Colonic mucosa (tissue), 4 donors: ENCODE measurements at regions not wholly inside any gene's neighbourhood (a gene's known extent, or its start where the extent isn't known, plus 50 kb on each side); places are given as distances from the start of the nearest gene placed in this dataset.

Experiments
- DNase-seq: peaks from one replicate; pipeline ENCODE4 v3.0.0-alpha.2; 2020
- H3K27ac ChIP-seq: fragments of 200-600 bp; one replicate; pipeline ENCODE4 v1.8.0; 2021
- H3K27me3 ChIP-seq: fragments of 200-600 bp; one replicate; pipeline ENCODE4 v1.8.0; 2021
- H3K36me3 ChIP-seq: fragments of 200-600 bp; one replicate; pipeline ENCODE4 v1.8.0; 2021
- H3K4me1 ChIP-seq: fragments of 200-600 bp; one replicate; pipeline ENCODE4 v1.8.0; 2021; ENCODE audit warnings: mild to moderate bottlenecking
- H3K4me3 ChIP-seq: fragments of 200-600 bp; one replicate; pipeline ENCODE4 v1.8.0; 2021
- H3K9ac ChIP-seq, 2 donors: one replicate each; pipeline ENCODE4 v1.7.0; 2013; ENCODE audit warnings: control low read depth in 2 of 2, low read depth in 2 of 2, low read length in 2 of 2
- H3K9me3 ChIP-seq: fragments of 200-600 bp; one replicate; pipeline ENCODE4 v1.8.0; 2021
- intact Hi-C: fragments of 100-400 bp; cut with DNase I; formaldehyde crosslinking; loops from one replicate; pipeline ENCODE4 v1.14.1; 2022
- TF ChIP-seq, protein P1 (sequence below): fragments of 200-600 bp; IDR thresholded peaks from one replicate; pipeline ENCODE4 v1.8.0; 2022; ENCODE audit warnings: antibody characterized with exemption, mild to moderate bottlenecking
- donor health status: healthy.
- donor health status: DM: no; HTN: no; CAD: no.
- donor health status: DM: no; HTN: no; CAD: no.

DNA sequence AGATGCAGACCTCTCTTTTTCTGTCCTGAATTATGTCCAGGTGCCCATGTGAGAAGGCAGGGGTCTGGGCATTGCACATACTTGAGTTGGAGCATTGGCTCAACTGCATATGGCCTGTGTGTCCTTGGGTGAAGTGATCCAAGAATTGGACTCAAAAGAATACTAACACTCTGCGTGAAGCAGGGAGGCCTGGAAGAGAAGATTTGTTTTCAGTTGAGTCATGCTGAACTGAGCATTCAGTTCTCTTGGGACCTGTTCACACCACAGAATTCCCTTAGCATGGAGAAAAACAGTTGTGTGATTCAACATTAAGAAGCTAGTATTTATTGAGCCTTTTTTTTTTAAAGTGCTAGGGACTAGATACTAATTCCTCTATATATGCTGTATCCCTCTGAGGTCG, 164.7 kb upstream of the TBX3 start:
- H3K36me3 ChIP-seq = no peaks in the 10 kb centered on the region
- no peaks in the 10 kb centered on the region for H3K4me1 ChIP-seq
- intact Hi-C loops = no loop called here
- H3K27me3 ChIP-seq = no peaks in the 10 kb centered on the region
- H3K9me3 ChIP-seq = no peaks in the 10 kb centered on the region
- no peak overlapping the region for H3K27ac ChIP-seq
- TF ChIP-seq, protein P1, sequence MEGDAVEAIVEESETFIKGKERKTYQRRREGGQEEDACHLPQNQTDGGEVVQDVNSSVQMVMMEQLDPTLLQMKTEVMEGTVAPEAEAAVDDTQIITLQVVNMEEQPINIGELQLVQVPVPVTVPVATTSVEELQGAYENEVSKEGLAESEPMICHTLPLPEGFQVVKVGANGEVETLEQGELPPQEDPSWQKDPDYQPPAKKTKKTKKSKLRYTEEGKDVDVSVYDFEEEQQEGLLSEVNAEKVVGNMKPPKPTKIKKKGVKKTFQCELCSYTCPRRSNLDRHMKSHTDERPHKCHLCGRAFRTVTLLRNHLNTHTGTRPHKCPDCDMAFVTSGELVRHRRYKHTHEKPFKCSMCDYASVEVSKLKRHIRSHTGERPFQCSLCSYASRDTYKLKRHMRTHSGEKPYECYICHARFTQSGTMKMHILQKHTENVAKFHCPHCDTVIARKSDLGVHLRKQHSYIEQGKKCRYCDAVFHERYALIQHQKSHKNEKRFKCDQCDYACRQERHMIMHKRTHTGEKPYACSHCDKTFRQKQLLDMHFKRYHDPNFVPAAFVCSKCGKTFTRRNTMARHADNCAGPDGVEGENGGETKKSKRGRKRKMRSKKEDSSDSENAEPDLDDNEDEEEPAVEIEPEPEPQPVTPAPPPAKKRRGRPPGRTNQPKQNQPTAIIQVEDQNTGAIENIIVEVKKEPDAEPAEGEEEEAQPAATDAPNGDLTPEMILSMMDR = no peak
- no peak overlapping the region for H3K4me3 ChIP-seq
- DNase-seq = no peak
- no peak overlapping the region for H3K9ac ChIP-seq

DNA sequence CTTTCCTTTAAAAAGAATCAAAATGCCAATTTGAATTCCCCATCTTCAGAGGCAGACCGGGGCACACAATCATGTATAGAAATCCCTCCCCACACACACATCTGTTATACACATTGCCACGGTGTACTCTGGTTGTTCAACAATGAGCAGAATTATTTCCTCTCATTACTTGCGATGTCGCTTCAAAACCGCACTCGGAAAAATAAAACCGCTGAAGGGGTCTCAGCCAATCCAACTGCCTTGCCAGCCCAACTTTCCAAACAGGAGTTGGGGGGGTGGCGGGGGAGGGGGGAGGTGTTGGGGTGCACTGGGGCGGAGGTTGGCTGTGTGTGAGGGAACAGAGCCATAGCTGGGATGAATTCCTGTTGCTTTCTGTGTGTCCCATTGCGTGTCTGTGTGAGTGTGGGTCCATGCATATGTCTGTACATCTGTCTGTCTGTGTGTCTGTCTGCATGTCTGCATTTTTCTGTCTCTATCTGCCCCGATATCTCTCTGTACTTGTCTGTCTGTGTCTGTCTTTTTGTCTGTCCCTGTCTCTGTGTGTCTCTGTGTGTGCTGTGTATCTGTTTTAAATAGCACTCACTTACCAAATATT, 163.6 kb upstream of the TBX3 start:
- no peak overlapping the region for H3K4me3 ChIP-seq
- no peaks in the 10 kb centered on the region for H3K4me1 ChIP-seq
- TF ChIP-seq, protein P1 = no peak
- H3K9ac ChIP-seq = no peak overlapping the region
- no peaks in the 10 kb centered on the region for H3K27me3 ChIP-seq
- DNase-seq = no peak
- H3K27ac ChIP-seq = no peak overlapping the region
- H3K36me3 ChIP-seq = no peaks in the 10 kb centered on the region
- no peaks in the 10 kb centered on the region for H3K9me3 ChIP-seq
- intact Hi-C loops = no loop called here

DNA sequence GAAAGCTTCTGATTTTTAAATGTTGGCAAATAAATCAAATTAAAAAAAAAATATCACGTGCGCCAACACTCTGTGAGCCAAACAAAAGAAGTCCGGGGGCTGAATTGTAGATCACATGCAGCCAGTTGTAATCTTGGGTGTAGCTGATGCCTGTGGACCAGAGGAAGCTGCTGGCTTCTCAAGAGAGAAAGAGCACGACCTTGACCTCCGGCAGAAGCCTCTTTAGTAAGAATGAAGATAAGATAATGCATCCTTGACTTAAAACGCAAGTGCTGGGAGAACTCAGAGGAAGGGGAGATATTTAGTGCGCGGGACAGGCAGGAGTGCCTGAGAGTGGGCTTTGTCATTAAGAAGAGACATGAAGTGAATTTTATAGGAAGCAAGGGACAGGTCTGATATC, 162.8 kb upstream of the TBX3 start:
- Histone ChIP-seq H3K36me3 (no peaks in the 10 kb centered on the region), H3K4me3 (no peak overlapping the region), H3K9me3 (no peaks in the 10 kb centered on the region), H3K27ac (no peak overlapping the region), H3K27me3 (no peaks in the 10 kb centered on the region), H3K4me1 (no peaks in the 10 kb centered on the region), H3K9ac (no peak overlapping the region)
- intact Hi-C loops = no loop called here
- TF ChIP-seq, protein P1 = no peak
- no peak for DNase-seq

DNA sequence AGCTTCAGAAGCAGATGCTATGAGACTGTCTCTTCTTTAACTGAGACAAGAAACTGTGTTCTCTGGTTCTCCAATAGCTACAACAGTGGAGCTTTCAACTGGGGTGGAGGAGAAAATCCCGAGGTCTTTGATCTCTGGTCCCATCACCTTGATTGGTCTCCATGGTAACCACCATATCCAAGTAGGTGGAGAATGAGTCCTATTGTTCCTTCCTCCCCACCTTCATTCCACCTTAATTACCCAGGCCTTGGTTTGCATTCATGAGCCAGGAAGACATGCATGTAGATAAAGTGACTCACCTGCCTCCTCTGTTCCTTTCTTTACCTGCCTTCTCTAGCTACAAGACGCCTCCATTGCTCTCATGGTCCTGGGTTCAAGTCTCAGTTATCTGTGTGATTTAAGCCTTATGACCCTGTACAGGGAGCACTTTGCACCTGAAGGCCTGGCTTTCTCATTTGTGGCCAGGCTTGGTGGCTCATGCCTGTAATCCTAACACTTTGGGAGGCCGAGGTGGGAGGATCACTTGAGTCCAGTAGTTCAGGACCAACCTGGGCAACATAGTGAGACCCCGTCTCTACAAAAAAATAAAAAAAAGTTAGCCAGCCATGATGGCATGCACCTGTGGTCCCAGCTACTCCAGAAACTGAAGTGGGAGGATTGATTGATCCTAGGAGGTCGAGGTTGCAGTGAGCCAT, 157.7 kb upstream of the TBX3 start:
- no peak for DNase-seq
- Histone ChIP-seq H3K4me3 (no peak overlapping the region), H3K36me3 (no peaks in the 10 kb centered on the region), H3K9me3 (no peaks in the 10 kb centered on the region), H3K9ac (no peak overlapping the region), H3K27me3 (no peaks in the 10 kb centered on the region), H3K4me1 (no peaks in the 10 kb centered on the region), H3K27ac (no peak overlapping the region)
- TF ChIP-seq, protein P1 = no peak
- intact Hi-C loops = no loop called here

DNA sequence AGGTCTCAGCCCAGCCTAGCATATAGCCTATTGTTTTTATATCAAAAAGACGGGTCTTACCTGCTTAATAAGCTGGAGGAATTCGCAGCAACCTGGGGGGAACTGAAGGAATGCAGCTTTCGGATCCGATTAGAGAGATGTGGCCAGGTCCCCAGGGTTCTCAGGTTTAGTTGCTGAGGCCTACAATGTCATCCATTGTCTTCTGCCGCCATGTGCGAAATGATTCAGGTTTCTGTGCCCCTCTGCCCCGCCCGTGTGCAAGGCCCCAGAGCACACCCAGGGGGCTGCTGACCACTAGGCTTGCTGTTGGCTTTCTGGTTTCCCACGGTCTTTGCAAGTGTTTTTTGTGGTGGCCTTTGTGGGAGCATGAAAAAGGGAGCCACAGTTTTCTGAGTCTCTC, 154.5 kb upstream of the TBX3 start:
- intact Hi-C loops = no loop called here
- Histone ChIP-seq H3K4me1 (no peaks in the 10 kb centered on the region), H3K36me3 (no peaks in the 10 kb centered on the region), H3K27ac (no peak overlapping the region), H3K27me3 (no peaks in the 10 kb centered on the region), H3K9me3 (no peaks in the 10 kb centered on the region), H3K9ac (no peak overlapping the region), H3K4me3 (no peak overlapping the region)
- TF ChIP-seq, protein P1 = no peak
- no peak for DNase-seq
